Mesendoderm (in vitro differentiated cells): ENCODE measurements at regions not wholly inside any gene's neighbourhood (a gene's known extent, or its start where the extent isn't known, plus 50 kb on each side); places are given as distances from the start of the nearest gene placed in this dataset.

ENCODE experiments used
- DNase-seq: peaks from one replicate; pipeline ENCODE4 v3.0.0; 2013
- H2AK5ac ChIP-seq: 2 replicates; pipeline ENCODE4 v1.6.1; 2013; ENCODE audit warnings: low read length, inconsistent platforms
- H2BK120ac ChIP-seq: 2 replicates; pipeline ENCODE4 v1.6.1; 2013; ENCODE audit warnings: low read depth, mild to moderate bottlenecking, low read length, moderate library complexity, mixed read lengths
- H2BK15ac ChIP-seq: replicated peaks from 2 replicates; pipeline ENCODE4 v1.6.1; 2013; ENCODE audit warnings: low read depth, mild to moderate bottlenecking, moderate library complexity
- H2BK5ac ChIP-seq: 2 replicates; pipeline ENCODE4 v1.6.1; 2013; ENCODE audit warnings: low read length, inconsistent platforms
- H3K18ac ChIP-seq: 2 replicates; pipeline ENCODE4 v1.6.1; 2013; ENCODE audit warnings: mild to moderate bottlenecking, low read length, mixed read lengths
- H3K23ac ChIP-seq: one replicate; pipeline ENCODE4 v1.6.1; 2013; ENCODE audit warnings: low read length
- H3K27ac ChIP-seq: 2 replicates; pipeline ENCODE4 v1.5.1; 2013; ENCODE audit warnings: low read depth, mild to moderate bottlenecking, inconsistent platforms, low read length, moderate library complexity
- H3K27me3 ChIP-seq: 2 replicates; pipeline ENCODE4 v1.6.1; 2013; ENCODE audit warnings: low read length, control low read depth, mild to moderate bottlenecking, inconsistent platforms; ENCODE audit not compliant: insufficient read depth, poor library complexity
- H3K36me3 ChIP-seq: 2 replicates; pipeline ENCODE4 v1.6.1; 2013; ENCODE audit warnings: low read length, inconsistent platforms; ENCODE audit not compliant: control insufficient read depth, insufficient read depth
- H3K4ac ChIP-seq: one replicate; pipeline ENCODE4 v1.6.1; 2013; ENCODE audit warnings: low read depth, mild to moderate bottlenecking, low read length, moderate library complexity
- H3K4me1 ChIP-seq: 2 replicates; pipeline ENCODE4 v1.6.1; 2013; ENCODE audit warnings: low read depth, low read length, inconsistent platforms; ENCODE audit not compliant: control insufficient read depth
- H3K4me2 ChIP-seq: 2 replicates; pipeline ENCODE4 v1.6.1; 2013; ENCODE audit warnings: low read length
- H3K4me3 ChIP-seq: 2 replicates; pipeline ENCODE4 v1.5.1; 2013; ENCODE audit warnings: mild to moderate bottlenecking, low read length
- H3K56ac ChIP-seq: one replicate; pipeline ENCODE4 v1.6.1; 2013; ENCODE audit warnings: low read length
- H3K79me1 ChIP-seq: 2 replicates; pipeline ENCODE4 v1.6.1; 2013; ENCODE audit warnings: low read length, inconsistent platforms
- H3K79me2 ChIP-seq: 2 replicates; pipeline ENCODE4 v1.6.1; 2013; ENCODE audit warnings: mild to moderate bottlenecking, low read length; ENCODE audit not compliant: control insufficient read depth, insufficient read depth
- H3K9ac ChIP-seq: 2 replicates; pipeline ENCODE4 v1.6.1; 2013; ENCODE audit warnings: low read length, inconsistent platforms
- H4K5ac ChIP-seq: one replicate; pipeline ENCODE4 v1.6.1; 2013; ENCODE audit warnings: low read length
- H4K8ac ChIP-seq: one replicate; pipeline ENCODE4 v1.6.1; 2013; ENCODE audit warnings: low read depth, mild to moderate bottlenecking, control low read depth, low read length, moderate library complexity
- WGBS: extraction: QIAGEN DNeasy Blood & Tissue Kit; methylation state at CpG from one replicate; pipeline ENCODE4 v1.1.7; 2013; ENCODE audit warnings: low lambda C conversion rate, missing lambda C conversion rate; ENCODE audit not compliant: insufficient coverage; ENCODE audit errors: extremely low coverage; 5-methylcytosine and 5-hydroxymethylcytosine counted together

DNA sequence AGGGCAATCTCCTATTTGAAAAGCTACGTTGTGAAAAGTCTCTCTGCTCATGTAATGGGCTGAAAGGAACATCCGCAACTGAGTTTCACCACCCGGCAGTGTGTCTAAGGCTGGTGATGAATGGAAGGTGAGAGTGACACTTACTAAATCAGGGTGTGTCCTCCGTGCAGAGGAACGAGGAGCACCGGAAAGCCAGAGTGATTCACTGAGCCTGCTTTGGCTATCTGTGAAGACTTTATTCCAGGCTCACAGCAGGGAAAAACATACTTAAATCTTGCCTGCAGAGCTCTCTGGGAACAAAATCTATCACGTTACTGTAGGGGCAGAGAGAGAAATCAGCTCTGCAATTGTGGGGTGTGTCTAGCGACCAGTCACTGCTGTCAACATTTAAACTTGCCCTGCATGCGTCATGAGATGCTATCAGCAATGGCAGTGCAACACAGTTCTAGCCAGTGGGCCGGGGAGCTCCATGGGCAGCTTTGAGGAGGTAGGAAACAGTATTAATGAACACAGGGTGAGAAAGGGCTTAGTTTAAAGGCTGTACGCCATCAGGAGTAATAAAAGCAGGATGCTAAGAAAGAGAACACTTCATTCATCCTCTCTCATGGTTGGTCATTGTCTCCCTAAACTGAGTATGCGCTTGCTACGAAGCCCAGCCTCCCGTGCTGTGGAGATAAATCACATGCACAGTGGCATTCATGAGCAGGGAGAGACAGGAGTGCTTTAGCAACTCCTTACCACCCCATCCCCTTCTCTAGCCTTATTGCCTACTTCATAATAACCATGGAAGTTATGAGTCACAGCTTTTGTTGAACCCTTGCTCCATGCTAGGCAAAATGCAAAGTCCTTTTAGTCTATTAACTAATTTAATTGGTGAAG lies 542.7 kb upstream of the ADAMTS9 start:
- H3K18ac ChIP-seq: no peak overlapping the region
- H4K5ac ChIP-seq: no peak overlapping the region
- no peak for DNase-seq
- no peak overlapping the region for H2BK15ac ChIP-seq
- no peaks in the 10 kb centered on the region for H3K4me1 ChIP-seq
- no peak overlapping the region for H2BK5ac ChIP-seq
- H3K56ac ChIP-seq: no peak overlapping the region
- H2BK120ac ChIP-seq: no peak overlapping the region
- H3K9ac ChIP-seq: no peak overlapping the region
- no peak overlapping the region for H3K23ac ChIP-seq
- no peak overlapping the region for H4K8ac ChIP-seq
- H3K27ac ChIP-seq: no peak overlapping the region
- no peak overlapping the region for H3K4ac ChIP-seq
- no peaks in the 10 kb centered on the region for H3K79me2 ChIP-seq
- H3K79me1 ChIP-seq: no peaks in the 10 kb centered on the region
- WGBS: no CpG with 5 or more reads among the region's 14 CpGs
- H2AK5ac ChIP-seq: no peak overlapping the region
- H3K36me3 ChIP-seq: no peaks in the 10 kb centered on the region
- no peaks in the 10 kb centered on the region for H3K27me3 ChIP-seq
- no peak overlapping the region for H3K4me2 ChIP-seq
- H3K4me3 ChIP-seq: no peak overlapping the region

DNA sequence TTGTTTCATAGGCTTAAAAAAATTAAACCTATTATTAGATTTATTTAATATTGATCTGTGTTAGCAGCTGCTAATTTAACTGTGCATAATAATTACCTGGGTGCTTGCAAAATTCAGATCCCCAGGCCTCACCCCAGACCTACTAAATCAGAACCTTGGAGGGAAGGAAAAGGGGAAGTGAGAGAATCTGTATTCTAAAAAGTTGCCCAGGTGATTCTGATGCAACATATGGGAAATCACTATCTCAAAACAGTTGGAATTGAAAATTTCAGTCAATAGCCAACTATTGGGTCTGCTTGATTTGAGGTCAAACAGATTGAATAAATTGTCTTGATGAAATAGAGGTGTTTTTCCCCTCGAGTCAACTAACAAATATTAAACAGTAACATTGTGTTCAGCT lies 538.5 kb upstream of the ADAMTS9 start:
- Histone ChIP-seq H3K79me1 (no peaks in the 10 kb centered on the region), H2BK120ac (no peak overlapping the region), H3K79me2 (no peaks in the 10 kb centered on the region), H3K27me3 (no peaks in the 10 kb centered on the region), H2BK5ac (no peak overlapping the region), H3K4me1 (no peaks in the 10 kb centered on the region), H3K18ac (no peak overlapping the region), H3K27ac (no peak overlapping the region), H3K23ac (no peak overlapping the region), H3K56ac (no peak overlapping the region), H3K4me2 (no peak overlapping the region), H3K4me3 (no peak overlapping the region), H2BK15ac (no peak overlapping the region), H3K4ac (no peak overlapping the region), H4K5ac (no peak overlapping the region), H4K8ac (no peak overlapping the region), H3K36me3 (no peaks in the 10 kb centered on the region), H3K9ac (no peak overlapping the region), H2AK5ac (no peak overlapping the region)
- WGBS: no CpG with 5 or more reads among the region's 1 CpG
- no peak for DNase-seq

DNA sequence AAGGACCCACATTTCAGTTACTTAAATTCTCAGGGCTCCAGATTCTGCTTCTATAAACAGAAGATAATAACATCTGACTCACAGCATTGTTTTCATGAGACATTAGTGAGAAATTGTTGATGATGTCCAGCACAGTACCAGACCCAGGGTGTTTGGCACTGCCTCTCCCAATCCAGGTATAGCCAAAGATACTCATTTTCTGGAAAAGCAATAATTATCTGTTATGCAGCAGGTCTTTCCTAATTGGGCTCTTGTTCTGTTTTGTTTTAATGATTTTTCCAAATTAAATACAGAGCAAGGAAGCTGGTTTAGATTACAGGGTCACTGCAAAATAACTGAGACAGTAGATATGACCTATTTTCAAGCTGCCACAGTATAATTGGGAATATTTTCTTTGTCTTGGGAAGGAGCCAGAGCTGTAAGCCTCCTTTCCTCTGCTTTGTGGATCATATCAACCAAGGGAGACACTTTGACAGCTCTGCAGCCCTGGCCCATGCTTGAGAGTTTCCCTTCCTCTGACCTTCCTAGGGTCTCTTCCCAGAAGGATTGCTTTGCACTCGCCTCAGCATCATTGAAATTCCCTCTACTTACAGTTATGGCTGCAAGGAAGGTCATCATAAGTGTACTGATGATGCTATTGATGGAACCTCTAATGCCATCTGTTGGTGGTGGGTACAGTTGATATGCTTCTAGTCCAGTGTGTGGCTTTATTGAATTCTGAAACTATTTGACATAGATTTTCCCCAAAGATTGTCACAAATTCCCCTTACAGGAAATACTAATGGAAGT lies 522.4 kb upstream of the ADAMTS9 start:
- no peak overlapping the region for H3K56ac ChIP-seq
- H3K23ac ChIP-seq: no peak overlapping the region
- no peaks in the 10 kb centered on the region for H3K36me3 ChIP-seq
- no peak overlapping the region for H3K4me2 ChIP-seq
- no peak overlapping the region for H2AK5ac ChIP-seq
- no peak overlapping the region for H4K5ac ChIP-seq
- no peaks in the 10 kb centered on the region for H3K4me1 ChIP-seq
- no peak overlapping the region for H3K9ac ChIP-seq
- no peak overlapping the region for H3K27ac ChIP-seq
- no peak overlapping the region for H3K4ac ChIP-seq
- no peak overlapping the region for H2BK5ac ChIP-seq
- H3K18ac ChIP-seq: no peak overlapping the region
- H3K79me2 ChIP-seq: no peaks in the 10 kb centered on the region
- no CpG with 5 or more reads among the region's 1 CpG for WGBS
- H3K79me1 ChIP-seq: no peaks in the 10 kb centered on the region
- H2BK15ac ChIP-seq: no peak overlapping the region
- no peaks in the 10 kb centered on the region for H3K27me3 ChIP-seq
- H4K8ac ChIP-seq: no peak overlapping the region
- DNase-seq: no peak
- no peak overlapping the region for H3K4me3 ChIP-seq
- H2BK120ac ChIP-seq: no peak overlapping the region

DNA sequence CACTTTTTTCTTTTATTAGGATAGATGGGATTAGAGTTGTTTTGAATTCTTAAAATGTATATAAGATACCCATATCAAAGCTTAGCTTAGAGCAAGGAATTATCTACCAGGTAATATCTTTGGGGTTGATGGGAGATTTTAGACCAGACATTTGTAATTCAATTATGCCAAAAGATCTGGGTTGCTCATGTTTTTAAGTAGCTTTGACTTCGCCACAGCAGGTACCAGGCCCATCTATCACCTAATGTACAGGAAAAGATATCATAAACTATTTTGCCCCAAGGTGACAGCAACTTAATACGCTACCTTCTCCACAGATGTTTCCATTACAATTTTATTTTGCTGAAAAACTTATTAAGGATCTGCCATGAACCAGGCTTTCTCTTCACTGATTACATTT lies 514.6 kb upstream of the ADAMTS9 start:
- no peak overlapping the region for H3K27ac ChIP-seq
- H2AK5ac ChIP-seq: no peak overlapping the region
- H2BK15ac ChIP-seq: no peak overlapping the region
- H3K79me1 ChIP-seq: no peaks in the 10 kb centered on the region
- no peak overlapping the region for H3K56ac ChIP-seq
- no peak overlapping the region for H3K9ac ChIP-seq
- no peak overlapping the region for H4K5ac ChIP-seq
- H3K36me3 ChIP-seq: no peaks in the 10 kb centered on the region
- H3K4me1 ChIP-seq: no peaks in the 10 kb centered on the region
- no peak overlapping the region for H3K4me2 ChIP-seq
- no peak overlapping the region for H3K18ac ChIP-seq
- H3K23ac ChIP-seq: no peak overlapping the region
- H2BK5ac ChIP-seq: no peak overlapping the region
- H2BK120ac ChIP-seq: no peak overlapping the region
- DNase-seq: no peak
- H3K4ac ChIP-seq: no peak overlapping the region
- no peak overlapping the region for H3K4me3 ChIP-seq
- no peak overlapping the region for H4K8ac ChIP-seq
- no CpG with 5 or more reads among the region's 2 CpGs for WGBS
- no peaks in the 10 kb centered on the region for H3K79me2 ChIP-seq
- no peaks in the 10 kb centered on the region for H3K27me3 ChIP-seq

DNA sequence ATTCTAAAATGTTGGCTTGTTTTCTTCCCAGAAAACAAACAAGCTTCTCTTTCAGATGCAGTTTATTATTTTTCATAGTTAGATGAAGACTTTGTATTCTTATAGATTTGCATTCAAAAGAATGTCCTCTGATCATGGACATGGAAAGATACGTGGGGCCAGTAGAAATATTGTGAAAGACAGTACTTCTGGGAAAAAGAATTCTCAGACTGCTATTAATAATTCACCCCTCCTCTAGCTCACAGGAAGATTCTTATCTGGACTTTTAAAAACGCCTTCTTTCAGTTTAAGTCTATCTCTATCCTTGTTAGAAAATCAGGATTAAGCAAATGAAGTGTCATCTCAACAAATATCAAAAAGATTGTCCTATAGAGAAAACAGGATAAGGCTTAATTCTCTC lies 514.1 kb upstream of the ADAMTS9 start:
- Histone ChIP-seq H3K4me2 (no peak overlapping the region), H2BK5ac (no peak overlapping the region), H3K4me3 (no peak overlapping the region), H3K27ac (no peak overlapping the region), H3K4me1 (no peaks in the 10 kb centered on the region), H3K79me1 (no peaks in the 10 kb centered on the region), H2BK15ac (no peak overlapping the region), H3K27me3 (no peaks in the 10 kb centered on the region), H3K4ac (no peak overlapping the region), H2AK5ac (no peak overlapping the region), H2BK120ac (no peak overlapping the region), H3K79me2 (no peaks in the 10 kb centered on the region), H3K9ac (no peak overlapping the region), H4K8ac (no peak overlapping the region), H3K18ac (no peak overlapping the region), H3K23ac (no peak overlapping the region), H3K36me3 (no peaks in the 10 kb centered on the region), H4K5ac (no peak overlapping the region), H3K56ac (no peak overlapping the region)
- no CpG with 5 or more reads among the region's 2 CpGs for WGBS
- DNase-seq: no peak
